ENCODE measurements at regions not wholly inside any gene's neighbourhood (a gene's known extent, or its start where the extent isn't known, plus 50 kb on each side); places are given as distances from the start of the nearest gene placed in this dataset.

DNA sequence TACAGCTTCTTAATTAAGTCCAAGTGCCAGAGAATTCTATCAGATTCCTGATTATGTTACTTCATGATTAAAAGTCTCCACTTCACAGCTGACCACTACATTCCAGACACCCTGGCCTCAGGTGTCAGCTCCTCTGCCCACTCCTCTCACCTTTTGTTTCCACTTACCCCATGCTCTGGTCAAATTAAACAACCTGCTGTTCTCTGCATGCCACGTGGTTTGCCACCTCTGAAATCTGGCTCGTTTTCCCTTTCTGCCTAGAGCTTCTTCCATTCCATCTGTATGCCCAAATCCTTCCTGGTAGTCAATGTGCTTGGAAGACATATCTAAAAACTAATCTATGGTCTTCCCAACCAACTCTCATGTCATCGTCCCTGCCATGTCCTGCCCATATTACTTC lies 158.6 kb downstream of the ICE1 start:
- no peak for DNase-seq (ENCODE audit: low read depth)
- no peak overlapping the region for H3K4me3 ChIP-seq (ENCODE audit: low read depth, low read length)
- TF ChIP-seq, protein P1, sequence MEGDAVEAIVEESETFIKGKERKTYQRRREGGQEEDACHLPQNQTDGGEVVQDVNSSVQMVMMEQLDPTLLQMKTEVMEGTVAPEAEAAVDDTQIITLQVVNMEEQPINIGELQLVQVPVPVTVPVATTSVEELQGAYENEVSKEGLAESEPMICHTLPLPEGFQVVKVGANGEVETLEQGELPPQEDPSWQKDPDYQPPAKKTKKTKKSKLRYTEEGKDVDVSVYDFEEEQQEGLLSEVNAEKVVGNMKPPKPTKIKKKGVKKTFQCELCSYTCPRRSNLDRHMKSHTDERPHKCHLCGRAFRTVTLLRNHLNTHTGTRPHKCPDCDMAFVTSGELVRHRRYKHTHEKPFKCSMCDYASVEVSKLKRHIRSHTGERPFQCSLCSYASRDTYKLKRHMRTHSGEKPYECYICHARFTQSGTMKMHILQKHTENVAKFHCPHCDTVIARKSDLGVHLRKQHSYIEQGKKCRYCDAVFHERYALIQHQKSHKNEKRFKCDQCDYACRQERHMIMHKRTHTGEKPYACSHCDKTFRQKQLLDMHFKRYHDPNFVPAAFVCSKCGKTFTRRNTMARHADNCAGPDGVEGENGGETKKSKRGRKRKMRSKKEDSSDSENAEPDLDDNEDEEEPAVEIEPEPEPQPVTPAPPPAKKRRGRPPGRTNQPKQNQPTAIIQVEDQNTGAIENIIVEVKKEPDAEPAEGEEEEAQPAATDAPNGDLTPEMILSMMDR (IDR thresholded peaks at IDR 0.05; ENCODE audit: insufficient read depth, low read depth, low read length, missing control alignments), result no peak

DNA sequence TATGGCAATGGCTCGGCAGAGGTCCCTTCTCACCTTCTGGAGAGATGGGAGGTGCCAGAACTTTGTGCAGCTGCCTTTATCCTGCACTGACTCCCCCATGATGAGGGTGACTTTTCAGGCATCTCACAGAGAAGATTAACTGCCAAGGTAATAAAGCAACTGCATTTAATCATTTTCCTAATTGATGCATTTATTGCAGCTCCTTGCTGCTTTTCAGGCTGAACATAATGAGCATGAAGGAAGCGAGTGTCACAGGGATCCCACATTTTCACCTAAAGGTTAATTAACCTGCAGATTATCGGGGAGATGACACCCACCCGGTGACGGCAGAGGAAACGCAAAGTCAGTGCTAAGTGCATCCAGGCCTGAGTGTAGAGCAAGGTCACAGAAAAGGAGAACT lies 154.3 kb downstream of the ICE1 start:
- TF ChIP-seq, protein P1 (IDR thresholded peaks at IDR 0.05; ENCODE audit: insufficient read depth, low read depth, low read length, missing control alignments), result no peak
- no peak for DNase-seq (ENCODE audit: low read depth)
- no peak overlapping the region for H3K4me3 ChIP-seq (ENCODE audit: low read depth, low read length)

DNA sequence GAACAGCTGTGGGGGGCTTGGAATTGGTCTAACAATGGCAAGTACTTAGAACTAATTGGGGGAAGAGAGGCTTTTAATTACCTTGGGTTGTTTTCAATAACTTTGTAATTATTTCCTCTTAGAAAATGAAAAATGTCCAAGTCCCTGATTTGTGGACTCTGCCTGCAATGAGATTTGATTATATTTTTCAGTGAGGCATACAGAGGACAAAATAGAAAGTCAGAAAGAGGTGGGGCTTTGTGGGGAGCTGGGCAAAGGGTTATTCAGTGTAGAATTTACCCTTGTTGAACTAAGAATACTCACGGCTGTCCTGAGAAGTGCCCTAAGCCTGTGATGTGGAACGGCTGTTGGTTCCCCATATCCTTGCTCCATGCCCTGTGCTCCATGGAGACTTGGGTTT lies 153.0 kb downstream of the ICE1 start:
- H3K4me3 ChIP-seq (ENCODE audit: low read depth, low read length), result no peak overlapping the region
- TF ChIP-seq, protein P1 (IDR thresholded peaks at IDR 0.05; ENCODE audit: insufficient read depth, low read depth, low read length, missing control alignments), result no peak
- DNase-seq (ENCODE audit: low read depth), result no peak

DNA sequence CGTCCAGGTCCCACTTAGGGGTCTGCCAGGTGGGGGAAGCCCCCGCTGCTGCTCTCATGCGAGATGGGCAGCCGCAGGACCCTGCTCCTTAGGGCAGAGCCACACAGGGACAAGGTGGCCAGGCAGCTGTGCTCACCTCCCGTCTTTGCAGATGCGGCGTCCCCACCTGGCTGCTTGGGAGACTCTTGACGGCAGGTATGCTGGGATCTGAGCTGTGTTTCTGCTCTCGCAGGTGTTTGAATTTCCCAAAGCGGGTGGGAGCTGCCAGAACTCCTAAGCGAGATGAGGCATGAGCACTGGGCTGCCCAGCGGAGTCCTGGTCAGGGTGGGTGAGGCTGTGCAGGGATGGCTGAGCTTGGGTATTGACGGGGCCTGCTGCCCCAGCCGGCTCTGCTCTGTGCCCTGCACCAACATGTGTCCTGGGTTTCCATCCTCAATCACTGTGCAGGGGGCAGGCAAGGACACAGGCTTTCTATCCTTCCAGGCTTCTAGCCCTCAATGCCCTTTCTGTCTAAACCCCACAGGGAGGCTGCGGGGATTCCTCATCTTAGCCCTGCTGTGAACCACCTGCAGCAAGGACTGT lies 151.4 kb downstream of the ICE1 start:
- DNase-seq (ENCODE audit: low read depth), result no peak
- H3K4me3 ChIP-seq (ENCODE audit: low read depth, low read length), result no peak overlapping the region
- TF ChIP-seq, protein P1 (IDR thresholded peaks at IDR 0.05; ENCODE audit: insufficient read depth, low read depth, low read length, missing control alignments), result no peak

DNA sequence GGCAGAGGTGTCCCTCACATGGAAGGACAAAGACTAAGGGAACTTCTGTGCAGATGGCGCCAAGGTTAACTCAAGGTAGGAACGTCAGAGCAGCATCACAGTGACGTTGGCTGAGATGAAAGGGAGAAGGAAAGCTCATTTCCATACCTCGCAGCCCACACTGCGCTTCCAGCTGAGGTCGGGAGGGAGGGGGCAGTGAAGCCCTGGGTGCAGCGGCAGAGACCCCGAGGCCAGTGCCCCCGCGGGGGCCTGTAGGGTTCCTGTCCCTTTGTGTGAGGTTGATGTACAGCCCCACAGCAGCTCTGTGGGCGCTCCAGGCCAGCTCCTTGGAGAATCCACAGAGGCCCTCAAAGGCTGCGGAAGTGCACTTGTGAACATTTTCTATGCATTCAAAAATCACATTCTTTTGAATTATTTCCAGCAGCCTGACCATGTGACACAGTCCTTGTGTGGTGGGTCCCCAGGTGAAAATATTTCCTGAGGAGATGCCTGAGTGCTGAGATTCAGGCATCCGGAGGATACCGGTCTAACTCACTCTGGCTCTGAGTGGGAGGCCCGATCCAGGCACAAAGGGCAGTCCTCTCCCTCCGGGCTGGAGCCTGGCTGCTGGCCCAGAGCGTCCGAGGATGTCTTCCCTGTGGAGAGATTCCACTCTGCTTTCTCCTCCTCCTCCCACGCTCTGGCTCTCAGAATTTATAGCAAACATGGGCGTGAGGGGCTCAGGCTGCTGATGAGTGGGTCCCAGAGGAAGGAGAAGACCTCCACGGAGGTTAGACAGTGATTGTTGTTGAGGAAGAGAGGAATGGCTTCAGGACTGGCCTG lies 150.7 kb downstream of the ICE1 start:
- DNase-seq (ENCODE audit: low read depth), result no peak
- TF ChIP-seq, protein P1 (IDR thresholded peaks at IDR 0.05; ENCODE audit: insufficient read depth, low read depth, low read length, missing control alignments), result no peak
- no peak overlapping the region for H3K4me3 ChIP-seq (ENCODE audit: low read depth, low read length)

DNA sequence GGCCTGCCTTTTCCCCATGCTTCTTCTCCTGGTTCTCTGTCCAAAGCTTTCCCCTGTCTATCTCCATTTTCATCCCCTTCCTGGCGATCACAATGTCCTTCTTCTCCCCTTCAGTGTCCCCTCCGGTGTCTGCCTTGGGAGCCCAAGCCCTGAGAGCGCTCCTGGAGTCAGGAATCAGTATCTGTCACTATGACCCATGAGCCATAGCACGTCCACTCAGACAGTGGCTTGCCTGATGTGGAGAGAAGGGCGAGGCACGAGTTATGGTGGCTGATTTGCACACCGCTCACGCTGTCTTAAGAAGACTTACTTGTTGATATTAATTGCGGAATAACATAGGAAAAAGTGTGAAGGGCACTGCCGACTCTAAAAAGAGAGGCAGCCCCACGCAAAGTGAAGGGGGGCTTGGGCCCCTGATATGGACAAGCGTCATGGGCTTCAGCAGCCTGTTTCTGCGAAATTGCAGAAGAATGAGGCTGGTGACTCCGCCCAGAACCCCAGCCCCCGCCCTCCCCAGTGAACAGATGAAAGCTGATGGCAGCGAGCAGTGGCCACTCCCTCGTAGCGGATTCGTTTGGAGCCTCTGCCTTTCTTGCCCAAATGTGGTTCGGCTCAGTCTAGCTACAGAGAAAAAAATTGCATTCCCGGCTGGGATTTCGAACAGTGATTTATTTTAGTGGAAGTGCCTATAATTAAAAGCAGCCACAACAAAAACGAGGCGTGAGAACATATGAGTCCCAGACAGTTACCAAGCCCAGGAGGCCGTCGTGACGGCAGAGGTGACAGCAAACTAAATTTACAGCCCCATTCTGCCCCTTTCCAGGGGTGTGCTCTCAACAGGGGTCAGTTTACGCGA lies 149.8 kb downstream of the ICE1 start:
- H3K4me3 ChIP-seq (ENCODE audit: low read depth, low read length), result no peak overlapping the region
- TF ChIP-seq, protein P1 (IDR thresholded peaks at IDR 0.05; ENCODE audit: insufficient read depth, low read depth, low read length, missing control alignments), result no peak
- no peak for DNase-seq (ENCODE audit: low read depth)
